Hepatic stellate cell (primary cell): ENCODE measurements at regions not wholly inside any gene's neighbourhood (a gene's known extent, or its start where the extent isn't known, plus 50 kb on each side); places are given as distances from the start of the nearest gene placed in this dataset.

Experiments used
- DNase-seq: peaks from one replicate; pipeline ENCODE4 v3.0.0; 2011; ENCODE audit warnings: low spot score

DNA sequence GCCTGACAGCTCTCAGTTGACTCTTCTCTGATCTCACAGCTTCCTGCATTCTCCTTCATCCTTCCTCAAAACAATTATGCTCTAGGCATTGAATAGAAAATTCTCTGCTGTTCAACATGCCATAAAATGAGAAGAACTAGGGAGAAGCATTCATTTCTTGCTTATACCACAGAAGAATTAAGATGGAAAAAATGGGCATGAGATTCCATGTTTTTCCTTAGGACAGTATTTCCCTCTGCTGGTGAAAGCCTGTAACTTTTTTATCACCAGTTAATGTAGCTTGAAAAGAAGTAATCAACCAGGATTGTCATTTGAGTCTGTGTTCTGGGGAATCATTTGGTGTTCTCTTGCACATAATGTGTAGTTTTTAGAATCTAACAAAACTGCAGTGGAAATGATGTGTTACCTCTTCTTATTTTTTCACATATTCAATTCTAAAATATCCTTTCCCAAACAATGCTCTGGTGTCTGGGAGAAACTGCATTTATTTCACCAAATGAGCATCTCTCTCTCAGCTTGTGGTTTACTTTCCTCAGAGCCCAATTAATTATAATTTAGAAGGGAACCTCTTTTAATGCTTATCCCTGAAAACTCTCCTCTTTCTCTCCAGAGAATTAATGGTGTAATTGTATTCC lies 92.8 kb upstream of the DCBLD2 start:
- DNase-seq: no peak

DNA sequence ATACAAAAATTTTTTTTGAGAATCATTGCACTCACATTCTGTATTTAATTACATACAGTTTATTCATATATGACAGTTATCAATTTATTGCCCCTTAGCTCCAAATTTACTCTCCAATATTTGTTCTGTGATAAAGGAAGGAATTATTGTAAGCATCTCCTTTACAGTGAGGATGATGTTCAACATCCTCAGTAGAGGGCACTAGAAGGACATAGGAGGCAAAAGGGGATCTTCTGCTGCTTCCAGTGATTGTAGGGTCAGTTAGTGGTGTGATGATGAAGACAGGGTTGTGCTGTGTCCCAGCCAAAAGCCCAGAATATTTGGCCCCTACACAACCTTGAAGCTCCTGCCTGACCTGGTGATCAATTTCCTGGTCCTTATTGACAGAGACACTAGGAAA lies 89.9 kb upstream of the DCBLD2 start:
- no peak for DNase-seq

DNA sequence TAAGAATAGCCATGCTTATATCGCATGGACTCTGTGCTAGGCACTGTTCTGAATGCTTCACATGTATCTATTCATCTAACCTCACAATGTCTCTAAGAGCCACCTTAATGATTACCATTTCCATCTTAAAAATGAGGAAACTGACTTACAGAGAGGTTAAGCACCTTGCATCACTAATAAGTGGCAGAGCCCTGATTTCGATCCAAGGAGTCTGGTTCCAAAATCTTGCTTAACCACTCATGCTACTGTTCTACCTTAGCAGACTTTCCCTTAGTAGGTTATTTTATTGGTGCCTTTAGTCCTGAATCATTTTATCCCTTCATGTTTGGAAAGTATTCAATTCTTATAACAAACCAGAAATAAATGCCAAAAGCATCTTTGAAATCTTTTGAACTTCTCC lies 89.2 kb upstream of the DCBLD2 start:
- no peak for DNase-seq

DNA sequence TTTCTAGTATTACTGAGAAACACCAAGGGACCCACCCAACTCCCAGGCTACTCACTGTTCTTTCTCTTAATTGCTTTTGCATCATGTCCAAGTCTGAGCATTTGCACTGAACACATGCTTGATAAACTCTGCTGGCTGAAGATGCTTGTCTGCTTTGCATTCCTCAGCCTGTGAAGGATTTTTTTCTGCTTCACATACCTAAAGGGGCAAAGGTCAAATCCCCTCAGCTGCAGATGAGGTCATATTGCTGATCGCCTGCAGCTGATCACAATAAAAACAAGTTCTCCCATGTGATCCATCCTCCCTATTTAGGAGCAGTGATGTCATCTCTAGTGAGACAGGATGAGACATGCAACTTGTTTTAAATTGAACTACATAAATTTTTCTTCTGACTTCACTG lies 84.6 kb upstream of the DCBLD2 start:
- DNase-seq: peak; percentile 34

DNA sequence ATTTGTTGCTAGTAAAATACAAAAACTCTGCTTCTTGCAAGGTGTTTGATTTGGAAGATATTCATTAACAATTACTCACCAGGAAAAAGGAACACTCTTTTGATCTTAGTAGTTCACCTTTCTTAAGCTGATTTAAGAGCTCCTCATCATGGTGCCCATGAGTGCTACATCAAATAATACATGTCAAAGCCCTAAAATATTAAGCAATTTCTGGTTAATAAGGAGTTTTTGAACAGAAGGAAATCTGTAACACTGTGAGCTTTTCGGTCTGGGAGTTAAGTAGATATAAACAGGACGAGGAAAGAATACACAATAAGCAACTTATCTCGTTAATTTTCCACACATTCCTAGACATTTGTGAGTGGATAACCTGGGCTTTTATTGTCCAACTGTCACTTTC lies 83.9 kb upstream of the DCBLD2 start:
- DNase-seq: no peak

DNA sequence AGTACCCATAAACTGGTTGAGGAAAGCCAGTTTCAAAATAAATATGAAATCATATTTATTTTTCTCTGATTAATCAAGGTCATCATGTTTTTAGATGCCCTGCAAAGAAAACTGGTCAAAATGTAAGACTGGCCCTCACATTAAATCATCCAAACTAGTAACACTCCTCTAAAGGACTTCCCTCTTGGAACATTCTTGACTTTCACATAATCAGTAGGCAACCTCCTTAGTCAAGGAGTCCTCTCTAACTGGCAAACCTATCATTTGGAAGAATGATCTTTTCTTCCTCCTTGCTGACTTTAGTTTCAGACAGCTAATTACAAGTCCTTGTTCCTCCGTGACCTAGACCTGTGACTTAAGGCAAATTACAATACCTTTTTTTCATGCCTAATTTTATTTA lies 82.5 kb upstream of the DCBLD2 start:
- DNase-seq: no peak

DNA sequence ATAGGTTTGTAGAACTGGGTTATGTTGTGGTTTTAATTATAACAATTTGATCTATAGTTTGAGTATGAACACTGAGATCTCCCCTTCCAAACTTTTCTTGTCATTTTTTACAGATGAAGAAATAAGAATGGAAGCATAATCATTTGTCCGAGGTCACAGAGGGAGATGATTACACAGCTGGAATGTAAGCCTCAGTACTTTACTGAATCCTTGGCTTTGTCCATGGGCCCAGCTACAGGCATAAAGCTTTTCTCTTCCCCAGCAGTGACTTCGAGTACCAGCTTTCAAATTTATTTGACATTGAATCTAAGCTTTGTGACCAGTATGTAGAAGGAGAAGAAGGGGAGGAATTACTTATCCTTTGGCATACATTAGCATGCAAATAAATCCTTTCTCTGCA lies 80.9 kb upstream of the DCBLD2 start:
- no peak for DNase-seq

DNA sequence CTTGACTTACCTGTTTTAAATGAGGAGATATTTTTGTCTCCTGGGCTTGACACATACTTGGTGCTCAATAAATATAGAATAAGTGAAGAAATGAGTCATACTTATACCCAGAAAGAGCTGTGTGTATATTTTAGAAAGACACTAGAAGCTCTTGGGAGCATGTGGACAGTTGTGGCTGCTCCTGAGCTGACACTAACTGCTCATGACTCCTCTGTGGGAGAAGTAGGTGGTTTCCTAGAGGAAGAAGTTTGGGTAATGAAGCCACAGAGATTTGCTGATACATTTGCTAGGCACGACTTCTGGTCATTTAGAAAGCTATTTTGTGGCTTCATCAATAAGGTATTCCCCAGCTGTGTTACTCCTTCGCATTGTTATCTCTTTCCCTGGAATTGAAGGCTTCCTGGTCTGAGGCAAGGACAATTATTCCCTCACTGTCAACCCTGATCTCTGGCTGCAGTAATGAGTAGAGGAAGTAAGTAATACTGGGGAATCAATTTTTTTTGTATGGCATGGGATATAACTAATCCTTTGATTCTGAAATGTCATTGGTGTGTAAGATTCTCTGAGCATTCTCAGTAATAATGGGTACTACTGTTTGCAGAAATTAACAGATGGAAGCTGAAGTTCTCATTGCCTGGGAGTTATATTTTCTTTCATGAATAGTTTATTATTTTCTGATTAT lies 79.6 kb upstream of the DCBLD2 start:
- no peak for DNase-seq

DNA sequence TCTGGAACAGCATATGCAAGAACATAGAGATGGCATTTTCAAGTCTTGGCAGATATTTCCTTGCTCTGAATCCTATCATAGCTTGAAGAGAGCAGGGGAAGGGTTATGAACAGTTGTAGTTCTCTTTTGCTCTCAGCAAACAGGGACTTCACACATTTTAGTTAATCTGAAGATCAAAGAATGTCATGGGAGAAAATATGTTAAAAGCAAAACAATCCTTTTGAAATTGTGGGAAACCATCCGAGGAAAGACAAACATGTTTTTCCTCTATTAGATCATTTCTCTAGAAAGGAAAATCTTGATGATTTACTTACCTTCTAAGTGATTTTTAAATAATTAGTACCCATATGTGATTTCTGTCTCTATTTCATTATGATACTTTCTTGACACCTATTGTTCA lies 77.8 kb upstream of the DCBLD2 start:
- no peak for DNase-seq

DNA sequence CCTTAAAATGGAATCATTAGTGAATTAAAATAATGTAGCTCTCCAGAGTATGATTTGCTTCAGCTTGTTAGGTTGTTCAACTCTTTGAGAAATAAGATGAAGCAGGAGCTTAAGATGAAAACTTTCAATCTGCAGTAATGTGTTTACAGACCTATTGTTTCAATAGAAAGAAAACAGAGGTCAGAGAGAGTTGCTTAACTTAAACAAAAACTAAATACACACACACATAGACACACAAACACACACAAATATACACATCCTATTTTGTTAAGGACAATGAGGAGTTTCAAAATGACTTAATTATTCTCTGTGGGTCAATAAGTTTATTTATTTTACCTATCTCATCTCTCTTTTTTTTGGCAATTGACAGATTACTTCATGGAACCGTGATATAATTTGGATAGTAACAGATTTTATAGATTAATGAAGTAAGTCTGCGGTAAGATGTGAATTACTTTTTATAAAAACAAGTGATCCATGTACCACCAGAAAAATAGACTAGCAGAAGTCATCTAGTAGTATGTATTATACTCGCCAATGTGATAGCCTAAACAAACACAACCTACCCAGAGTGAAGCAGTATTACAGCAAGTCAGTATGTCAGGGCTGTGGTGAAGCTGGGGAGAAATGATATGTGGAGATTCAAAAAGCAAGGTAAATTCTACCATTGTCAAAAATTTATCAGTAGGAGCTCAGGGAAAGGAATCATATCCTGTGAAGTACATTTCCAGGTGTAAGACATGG lies 76.7 kb upstream of the DCBLD2 start:
- DNase-seq: no peak

DNA sequence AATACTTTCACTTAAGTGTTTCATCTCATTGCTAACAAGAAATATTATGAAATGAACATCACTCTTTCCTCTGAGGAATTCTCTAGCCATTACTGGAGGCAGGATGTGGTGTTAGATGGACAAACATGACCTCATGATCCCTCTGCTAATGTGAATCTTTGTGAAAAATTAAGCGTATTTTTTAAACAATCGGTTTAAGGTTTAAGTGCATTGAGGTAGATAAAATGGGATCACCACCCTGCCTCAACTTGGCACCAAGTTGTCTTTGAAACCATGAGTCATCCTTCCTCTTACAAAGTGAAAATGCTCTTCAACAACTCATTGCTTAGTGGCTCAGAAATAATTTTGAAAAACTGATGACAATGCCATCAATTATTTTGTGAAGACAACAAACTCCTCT lies 76.0 kb upstream of the DCBLD2 start:
- DNase-seq: peak; percentile 50

DNA sequence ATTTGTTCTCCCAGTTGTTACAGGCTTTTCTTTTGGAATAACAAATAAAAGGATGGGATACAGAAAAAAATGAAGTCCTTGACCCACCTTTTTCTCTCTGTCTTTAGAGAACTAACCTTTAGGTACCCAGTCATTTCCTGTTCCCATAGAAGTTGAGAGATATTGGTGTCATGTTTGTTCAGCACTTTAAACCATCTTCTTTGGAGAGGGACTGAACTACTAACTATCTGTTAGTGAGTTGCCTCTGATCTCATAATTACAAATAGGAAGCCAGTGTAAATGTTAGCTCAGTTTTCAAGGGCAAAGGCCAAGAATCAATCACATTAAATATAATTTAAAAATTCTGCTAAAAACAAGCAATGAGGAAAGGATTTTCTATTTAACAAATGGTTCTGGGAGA lies 72.9 kb upstream of the DCBLD2 start:
- DNase-seq: no peak

DNA sequence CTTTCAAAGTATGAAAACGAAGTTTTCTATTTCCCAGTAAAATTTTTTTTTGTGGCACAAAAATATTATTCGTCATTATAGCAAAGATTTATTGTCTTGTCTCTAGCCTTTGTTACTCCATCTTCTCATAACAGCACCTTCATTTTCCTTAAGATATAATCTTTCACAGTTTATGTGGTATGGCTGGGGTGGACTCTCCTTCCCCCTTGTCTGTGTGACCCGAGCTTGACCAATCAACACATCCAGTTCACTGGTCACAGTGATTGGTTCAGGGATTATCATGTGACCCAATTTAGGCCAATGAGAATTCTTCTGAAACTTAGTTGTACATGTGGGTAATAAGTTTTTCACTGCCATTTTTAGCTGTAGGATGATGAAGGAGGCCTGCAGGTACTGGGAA lies 71.2 kb upstream of the DCBLD2 start:
- DNase-seq: no peak

DNA sequence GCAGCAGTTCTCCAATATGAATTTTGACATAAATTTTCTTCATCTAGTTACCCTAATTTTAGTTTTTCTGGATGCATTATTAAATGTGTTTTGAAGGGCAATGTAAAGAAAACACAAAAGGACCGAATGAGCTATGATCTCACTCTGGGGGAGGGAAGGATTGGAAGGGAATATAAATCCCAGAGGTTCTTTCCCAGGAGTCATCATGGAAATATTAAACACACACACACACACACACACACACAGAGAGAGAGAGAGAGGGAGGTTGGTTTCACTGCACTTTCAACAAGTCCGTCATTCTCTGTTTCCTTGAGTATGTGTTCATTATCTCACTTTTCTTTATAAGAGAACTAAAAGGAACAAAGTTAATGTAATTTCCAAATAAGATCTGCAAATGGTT lies 70.7 kb upstream of the DCBLD2 start:
- peak; percentile 76 for DNase-seq

DNA sequence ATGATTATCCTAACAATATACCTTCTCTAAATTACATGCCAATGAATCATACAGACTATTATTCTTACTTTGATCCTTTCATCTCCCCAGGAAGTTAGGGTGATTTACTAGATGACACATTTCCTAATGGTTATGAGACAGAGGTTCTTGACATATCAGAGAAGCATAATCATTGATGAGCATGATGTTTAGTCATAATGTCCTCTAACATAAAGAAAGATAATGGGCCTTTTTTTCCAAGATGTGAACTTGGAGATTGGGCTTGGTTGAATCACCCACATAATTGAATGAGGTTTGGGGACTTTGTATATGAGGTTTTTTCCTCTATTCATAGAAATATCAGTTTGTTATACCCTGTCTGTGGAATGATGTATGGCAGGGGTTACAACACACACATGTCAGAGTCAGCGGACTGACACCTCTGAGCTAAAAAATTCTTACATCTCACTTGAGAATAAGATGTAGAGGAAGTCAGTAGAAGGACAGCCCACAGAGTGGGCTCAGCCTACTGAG lies 69.7 kb upstream of the DCBLD2 start:
- no peak for DNase-seq

DNA sequence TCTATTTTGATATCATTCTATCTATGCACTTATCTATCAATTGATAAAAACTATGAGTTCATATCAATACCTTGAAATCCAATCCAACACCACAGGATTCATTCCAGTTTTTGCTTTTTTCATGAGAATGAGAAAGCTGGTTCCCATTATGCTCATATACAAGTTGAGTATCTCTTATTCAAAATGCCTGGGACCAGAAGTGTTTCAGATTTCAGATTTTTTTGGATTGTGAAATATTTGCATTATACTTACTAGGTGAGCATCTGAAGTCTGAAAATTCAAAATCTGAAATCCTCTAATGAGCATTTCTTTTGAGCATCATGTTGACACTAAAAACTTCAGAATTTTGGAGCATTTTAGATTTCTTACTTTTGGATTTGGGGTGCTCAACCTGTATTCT lies 67.8 kb upstream of the DCBLD2 start:
- DNase-seq: no peak

DNA sequence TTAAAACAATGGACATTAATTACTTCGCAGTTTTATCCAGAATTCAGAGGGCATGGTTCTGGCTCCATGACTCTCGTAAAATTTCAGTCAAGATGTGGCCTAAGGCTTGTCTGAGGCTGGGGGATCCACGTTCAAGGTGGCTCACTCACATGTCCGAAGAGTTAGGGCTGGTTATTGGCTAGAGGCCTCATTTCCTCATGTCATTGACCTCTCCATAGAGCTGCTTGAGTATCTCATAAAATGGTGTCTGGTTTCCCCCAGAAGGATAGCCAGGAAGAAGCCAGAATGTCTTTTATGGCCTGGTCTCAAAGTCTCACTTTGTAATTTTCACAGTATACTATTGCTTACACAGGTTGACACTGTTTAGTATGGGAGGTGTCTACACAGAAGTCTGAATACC lies 67.3 kb upstream of the DCBLD2 start:
- no peak for DNase-seq

DNA sequence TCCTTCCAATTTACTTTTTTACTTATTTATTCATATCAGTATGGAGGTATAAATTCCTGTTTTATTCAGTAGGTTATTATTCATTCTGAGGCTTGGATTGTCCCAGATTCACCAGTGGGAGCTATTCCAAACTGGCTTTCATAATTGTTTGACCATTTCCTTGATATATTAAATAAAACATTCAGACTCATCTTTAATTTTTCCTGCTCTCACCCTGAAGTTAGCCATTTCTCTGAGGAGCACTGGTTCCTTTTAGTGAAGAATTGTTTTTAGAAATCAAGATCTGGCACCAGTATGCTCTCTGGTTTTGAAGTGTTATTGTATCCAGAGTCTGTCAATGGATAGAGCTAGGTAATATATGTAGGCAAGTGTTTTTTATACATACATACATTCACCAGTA lies 66.9 kb upstream of the DCBLD2 start:
- DNase-seq: no peak

DNA sequence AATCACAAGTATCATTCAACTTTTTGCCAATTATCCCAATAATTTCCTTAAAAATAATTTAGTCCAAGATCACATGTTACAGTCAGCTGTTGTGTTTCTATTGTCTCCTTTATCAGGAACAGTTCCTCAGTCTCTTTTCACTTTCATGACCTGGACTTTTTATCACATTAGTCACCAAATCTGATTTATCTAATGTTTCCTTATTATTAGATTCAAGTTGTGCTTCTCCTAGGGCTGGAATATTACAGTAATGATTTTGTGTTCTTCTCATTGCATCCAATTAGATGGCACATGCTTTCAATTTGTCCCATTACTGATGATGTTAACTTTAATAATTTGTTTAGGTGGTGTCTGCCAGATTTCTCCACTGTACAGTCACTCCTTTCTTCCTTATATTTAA lies 66.3 kb upstream of the DCBLD2 start:
- no peak for DNase-seq

DNA sequence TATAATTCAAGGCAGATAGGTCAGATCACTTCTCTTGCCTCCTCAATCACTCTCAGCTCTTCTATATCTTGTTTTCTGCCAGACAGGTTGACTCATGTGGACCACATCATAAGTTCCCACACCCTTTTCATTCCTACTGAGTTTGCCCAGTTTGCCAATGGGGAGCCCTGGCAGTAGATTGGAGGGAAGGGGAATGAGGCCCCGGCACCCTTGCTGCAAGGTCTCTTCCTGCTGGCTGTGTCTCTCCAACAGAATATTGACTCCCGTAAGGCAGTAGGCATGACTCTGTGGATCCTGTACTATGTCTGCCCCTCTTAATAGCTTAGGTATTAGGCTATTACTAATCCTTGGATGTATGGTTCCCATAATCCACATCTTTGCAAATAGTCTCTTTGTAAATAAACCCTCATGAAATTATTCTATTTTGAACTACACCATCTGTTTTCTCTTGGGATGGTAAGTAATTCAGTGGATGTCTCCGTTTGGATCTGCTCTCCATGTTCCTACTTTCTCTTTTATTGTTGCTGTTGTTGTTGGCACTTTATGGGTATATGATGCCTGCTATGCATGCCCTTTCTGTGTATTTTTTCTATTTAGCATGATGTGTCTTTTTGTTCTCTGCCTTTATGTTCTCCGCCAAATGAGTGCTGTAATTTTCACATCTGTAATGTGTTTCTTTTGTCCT lies 65.5 kb upstream of the DCBLD2 start:
- no peak for DNase-seq

DNA sequence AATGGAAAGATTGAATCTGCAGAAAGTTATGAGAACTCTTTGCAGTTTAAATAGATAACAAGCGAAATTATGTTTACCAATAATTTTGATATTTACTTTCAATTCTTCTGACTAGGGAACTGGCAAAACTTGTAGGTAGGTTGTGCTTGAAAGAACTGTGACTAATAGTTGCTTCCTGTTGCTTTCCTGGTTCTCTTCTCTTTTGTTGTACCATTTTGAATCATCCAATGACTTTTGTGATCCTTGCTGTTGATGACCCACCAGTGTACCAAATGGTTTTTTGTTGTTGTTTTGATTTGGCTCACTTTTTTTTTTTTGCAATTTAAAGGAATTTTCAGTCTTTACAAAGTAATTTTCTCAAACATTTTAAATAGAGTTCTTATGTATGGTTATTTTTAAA lies 64.9 kb upstream of the DCBLD2 start:
- no peak for DNase-seq

DNA sequence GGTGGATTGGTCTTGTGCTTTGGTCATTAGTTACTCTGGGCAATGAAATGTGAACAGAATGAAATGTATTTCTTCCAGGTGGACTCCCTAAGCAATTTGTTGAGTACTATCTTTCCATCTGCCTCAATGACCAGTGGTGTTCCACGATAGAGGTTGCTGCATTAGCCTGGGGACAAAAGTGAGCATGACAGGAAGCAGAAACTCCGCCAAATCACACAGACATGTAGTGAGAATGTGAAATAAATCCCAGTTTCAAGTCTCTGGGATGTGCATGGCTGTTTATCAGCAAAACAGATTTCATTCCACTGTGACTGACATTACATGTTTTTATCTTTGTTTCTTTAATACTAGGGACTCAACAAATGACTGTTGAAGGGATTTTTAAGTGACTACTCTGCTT lies 63.3 kb upstream of the DCBLD2 start:
- DNase-seq: no peak

DNA sequence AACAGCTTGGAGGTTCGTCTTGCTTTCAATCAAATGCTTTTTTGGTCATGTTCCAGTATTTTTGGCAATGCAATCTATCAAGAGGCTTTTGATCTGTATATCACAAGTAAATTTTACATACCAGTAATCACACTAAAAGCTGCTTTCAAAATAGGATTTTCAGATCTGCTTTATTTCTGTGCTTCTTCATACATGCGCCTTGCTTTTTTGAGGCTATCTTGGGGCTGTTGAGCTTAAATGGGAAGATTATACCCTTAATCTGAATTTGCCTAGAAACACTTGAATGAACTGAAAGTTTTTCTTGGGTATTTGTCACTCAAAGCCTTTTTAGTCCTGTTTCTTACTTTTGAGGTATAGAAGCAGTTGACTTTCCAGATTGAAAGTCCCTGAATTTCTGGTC lies 62.1 kb upstream of the DCBLD2 start:
- DNase-seq: no peak
